NCI-H187 treated with DMSO at 0.1 percent for 48 hours (cell line): ENCODE measurements at regions not wholly inside any gene's neighbourhood (a gene's known extent, or its start where the extent isn't known, plus 50 kb on each side); places are given as distances from the start of the nearest gene placed in this dataset.

Experiments
- DNase-seq: peaks from one replicate; lab custom pipeline; 2025; lab: John Stamatoyannopoulos, UW

DNA sequence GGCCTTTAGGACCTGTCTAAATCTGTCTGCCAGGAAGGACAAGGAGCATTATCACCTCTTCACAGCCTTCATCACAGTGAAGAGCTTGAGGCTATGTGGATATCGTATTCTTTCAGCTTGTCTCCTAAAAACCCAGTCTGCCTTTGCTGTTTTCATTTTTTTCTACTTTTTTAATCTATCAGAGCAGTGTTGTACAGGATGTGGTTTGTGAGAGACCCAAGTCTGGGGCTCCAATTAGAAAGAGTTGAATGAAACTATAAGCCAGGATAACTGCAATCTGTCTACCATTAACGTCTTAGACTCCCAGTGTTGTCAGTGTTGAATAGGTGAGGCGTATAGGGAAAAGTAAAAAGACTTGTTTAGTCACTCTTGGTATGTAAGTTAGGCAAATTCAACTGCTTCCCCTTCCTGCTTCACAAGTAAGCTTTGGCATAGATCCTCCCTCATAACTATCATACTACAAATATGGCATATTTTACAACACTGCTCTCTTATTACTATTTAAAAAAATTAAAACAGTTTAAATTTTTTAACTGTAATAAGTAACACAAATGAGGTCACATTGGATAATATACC is 1225.8 kb upstream of the PRMT6 start:
- DNase-seq: no peak

DNA sequence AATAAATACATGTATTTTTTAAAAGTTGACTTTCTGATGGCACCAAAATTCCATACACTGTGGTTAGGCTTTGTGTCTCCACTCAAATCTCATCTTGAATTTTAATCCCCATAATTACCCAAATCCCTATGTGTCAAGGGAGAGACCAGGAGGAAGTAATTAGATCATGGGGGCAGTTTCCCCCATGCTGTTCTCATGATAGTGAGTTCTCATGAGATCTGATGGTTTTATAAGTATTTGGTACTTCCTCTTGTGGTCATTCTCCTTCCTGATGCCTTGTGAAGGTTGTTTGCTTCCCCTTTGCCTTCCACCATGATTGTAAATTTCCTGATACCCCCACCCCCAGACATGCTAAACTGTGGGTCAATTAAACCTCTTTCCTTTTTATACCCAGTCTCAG is 1218.4 kb upstream of the PRMT6 start:
- no peak for DNase-seq

- DNase-seq: no peak
These were observed 1190.9 kb upstream of the PRMT6 start for GRCh38 chr1:105865546-105865945.

DNA sequence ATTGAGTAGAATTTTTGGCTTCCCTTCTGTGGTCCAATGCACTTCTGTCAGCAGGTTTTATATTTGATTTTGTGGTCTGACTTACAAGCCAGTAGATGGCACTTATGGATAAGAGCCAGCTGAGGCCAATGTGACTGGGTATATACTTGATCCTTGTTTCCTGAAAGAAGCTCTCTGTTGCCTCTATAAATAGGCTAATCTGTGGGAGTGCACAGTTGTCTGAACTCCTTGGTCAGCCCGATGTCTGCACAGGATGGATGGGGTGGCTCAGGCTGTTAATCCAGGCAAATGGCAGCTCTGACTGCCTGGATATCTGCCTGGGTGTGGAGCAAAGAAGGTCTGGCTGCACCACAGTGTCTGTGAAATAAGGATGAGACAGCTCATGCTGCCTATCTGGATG is 1183.7 kb upstream of the PRMT6 start:
- DNase-seq: no peak

GRCh38 chr1:105874621-105875020 is 1181.9 kb upstream of the PRMT6 start:
- DNase-seq: no peak

GRCh38 chr1:105886309-105886708 is 1170.2 kb upstream of the PRMT6 start:
- DNase-seq: no peak

DNA sequence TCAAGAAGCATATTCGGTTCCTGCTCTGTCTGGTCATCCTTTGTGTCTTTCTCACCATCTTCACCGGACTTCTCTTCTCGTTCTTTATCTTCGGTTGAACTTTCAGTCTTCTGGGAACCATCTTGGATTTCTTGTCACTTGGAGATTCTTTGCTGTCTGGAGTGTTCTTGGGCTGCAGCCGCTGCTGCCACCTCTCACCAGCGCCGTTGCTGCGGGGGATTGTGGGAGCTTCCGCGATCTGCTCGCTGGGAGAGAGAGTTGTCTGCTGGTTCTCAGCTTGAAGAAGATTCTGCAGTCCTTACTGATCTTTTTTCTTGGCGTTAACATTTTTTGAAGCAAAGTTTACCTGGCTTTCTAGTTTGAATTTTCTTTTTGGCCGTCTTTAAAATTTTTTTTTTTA is 1165.2 kb upstream of the PRMT6 start:
- no peak for DNase-seq

DNA sequence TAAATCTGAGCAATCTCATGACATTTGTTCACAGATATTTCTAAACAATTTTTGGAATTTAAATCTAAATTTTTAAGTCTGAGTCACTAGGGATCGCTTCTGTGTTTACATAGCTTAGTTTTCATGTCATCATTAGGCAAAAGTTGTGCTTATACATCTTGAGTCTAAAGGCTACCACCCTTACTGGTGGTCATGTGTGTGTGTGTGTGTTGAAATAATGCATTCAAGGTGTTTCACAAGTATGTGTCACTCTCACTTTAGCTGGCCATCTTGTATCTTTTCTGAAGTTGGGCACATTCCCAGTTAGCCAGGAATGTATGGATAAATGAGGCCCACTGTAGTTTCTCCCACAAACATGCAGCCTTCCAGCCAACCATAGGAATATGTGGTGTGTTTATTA is 1162.5 kb upstream of the PRMT6 start:
- DNase-seq: no peak

GRCh38 chr1:105909811-105910210 is 1146.7 kb upstream of the PRMT6 start:
- DNase-seq: no peak

GRCh38 chr1:105914403-105914802 is 1142.1 kb upstream of the PRMT6 start:
- no peak for DNase-seq

DNA sequence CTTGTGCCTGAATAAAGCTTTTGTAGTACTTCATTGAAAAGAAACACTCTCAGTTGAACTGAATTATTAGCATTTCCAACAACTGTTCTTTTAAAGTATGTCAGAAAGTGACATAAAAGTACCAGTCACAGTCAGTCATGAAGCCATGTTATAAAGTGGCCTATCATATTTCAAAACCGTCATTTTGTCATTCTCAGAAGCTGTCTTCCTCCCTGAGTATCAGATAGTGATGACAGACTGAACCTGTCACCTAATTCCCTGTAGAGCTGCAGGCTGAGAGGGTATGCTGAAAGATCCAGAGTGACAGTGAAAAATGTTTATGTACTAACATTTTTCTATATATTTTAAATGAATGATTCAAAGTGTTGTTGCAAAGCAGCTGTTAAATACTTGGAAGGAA is 1121.7 kb upstream of the PRMT6 start:
- DNase-seq: no peak

GRCh38 chr1:105964879-105965278 is 1091.6 kb upstream of the PRMT6 start:
- no peak for DNase-seq

DNA sequence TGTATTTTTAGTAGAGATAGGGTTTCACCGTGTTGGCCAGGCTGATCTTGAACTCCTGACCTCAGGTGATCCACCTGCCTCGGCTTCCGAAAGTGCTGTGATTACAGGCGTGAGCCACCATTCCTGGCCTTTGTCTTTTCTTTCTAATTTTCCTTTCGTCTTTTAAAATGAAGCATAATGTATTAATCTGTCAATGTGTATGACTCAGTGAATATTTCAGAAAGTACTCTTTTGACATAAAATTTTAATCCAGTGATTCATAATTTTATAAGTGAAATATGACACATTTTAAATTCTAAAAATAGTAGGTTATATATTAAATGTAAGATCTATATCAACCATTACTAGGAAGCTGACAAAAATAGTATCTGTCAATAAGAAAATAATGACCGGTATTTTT is 1059.0 kb upstream of the PRMT6 start:
- DNase-seq: no peak

DNA sequence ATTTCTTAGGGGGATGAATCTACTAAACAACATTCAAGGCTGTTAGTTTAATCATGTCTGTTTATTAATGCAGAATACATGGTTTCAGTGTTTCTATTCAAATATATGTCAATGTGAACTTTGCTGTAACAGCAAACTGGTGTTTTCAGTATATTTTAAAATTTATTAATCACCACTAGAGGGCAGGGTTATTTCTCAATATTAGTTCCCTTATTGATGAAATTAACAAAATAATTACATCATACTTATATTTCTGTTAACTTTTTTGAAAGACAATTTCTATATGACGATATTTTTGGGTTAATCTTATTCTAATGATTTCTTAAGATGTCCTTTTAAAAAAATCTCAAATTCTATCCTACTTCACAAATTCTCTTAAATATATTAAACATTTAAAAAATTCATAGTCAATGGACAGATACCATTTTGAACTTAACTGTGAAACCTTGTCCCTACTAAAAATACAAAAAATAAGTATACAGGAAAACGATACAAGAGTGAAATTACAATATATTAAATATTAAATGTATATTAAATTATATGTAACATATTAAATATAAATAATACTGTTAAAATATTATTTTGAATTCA is 1034.1 kb upstream of the PRMT6 start:
- DNase-seq: no peak

- no peak for DNase-seq
These were observed 1028.6 kb upstream of the PRMT6 start for GRCh38 chr1:106027871-106028270.

- no peak for DNase-seq
These were observed 1018.9 kb upstream of the PRMT6 start for GRCh38 chr1:106037526-106037925.

DNA sequence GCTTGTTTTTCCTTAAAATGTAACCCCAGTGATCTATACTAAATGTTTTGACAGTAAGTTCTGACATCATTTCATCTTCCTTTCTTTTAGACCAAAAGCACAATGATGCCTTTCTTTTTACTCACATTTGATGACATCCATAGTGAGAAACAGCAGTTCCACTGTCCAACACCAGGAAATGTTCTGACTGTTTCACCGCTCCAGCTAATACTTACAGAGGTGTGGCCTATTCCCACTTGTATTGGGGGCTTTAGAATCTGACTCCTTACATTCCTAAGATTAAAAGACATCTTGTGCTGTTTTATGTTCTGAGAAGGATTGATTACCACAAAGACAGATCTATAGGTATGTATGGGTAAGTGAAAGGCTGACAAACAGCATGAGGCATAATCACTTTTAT is 1018.2 kb upstream of the PRMT6 start:
- no peak for DNase-seq

DNA sequence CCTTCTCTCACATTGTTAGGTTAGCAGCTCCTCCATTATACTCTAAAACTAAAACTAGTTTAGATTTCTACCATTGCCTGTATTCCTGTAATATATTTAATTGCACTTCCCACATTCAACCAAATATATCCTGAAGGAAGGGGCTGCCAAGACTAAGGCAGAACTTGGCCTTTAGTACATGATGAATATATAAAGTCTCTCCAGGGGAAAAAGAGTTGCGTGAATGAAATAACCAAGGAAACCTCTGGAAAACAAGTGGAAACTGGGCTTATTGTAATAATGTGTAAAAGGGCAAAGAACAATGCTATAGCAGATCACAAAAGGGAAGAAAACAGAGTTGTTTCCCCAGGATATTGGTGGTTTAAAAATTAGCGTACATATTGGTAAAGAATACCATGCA is 1012.5 kb upstream of the PRMT6 start:
- DNase-seq: no peak

GRCh38 chr1:106047210-106047609 is 1009.3 kb upstream of the PRMT6 start:
- DNase-seq: no peak

GRCh38 chr1:106049595-106049994 is 1006.9 kb upstream of the PRMT6 start:
- DNase-seq: no peak

DNA sequence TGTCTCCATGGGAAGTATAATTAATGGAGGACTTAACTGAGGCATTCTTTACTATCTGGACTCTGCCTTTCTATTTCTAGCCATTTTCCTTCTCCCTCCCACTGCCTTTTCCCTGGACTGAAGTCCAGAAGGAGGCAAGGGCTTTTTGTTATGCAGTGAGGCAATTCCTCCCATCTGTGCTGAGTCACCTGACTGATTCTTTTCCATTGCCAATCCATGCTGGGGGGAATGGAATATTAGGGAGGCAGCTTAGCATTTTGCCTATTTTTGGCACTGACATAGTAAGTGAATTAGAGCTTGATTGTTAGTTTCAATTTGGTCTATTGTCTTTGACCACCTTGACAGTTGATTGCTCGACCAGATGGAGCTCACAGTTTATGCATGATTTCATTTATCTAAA is 1000.6 kb upstream of the PRMT6 start:
- no peak for DNase-seq

DNA sequence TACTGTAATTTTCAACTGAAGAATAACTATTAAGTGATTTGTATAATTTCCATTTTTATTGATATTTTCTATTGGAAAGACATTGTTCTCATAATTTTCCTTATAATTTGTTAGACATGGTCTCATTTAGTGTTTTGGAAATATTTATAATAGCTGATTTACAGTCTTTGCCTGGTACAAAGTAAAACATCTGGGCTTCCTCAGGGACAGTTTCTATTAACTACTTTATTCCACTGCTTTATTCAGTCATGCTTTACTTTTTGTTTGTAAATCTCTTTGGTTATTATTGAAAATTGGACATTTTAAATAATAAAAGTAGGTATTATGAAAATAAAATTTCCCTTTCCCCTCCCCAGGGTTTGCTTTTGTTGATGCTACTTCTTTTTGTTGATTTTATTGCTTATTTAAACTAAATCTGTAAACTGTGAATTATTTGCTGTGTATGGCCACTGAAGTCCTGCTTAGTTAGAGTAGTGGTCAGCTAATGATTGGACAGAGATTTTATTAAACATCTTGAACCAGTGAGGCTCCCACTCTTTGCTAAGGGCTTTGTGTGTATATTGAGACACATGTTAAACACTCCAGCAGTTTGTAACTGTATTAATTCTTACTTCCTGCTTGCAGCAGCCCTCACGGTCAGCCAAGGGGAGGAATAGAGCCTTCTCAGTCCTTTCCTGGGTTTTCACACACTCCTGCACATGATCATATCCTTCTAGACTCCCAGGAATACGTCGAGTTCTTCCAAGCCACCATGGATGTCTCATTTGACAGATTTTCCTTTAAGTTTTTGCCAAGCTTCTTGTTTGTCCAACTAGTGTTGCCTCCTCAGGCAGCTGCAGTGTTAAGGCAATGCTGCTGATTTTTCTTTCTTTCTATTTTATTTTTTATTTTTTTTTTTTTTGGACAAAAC is 994.6 kb upstream of the PRMT6 start:
- DNase-seq: no peak

GRCh38 chr1:106063510-106063909 is 993.0 kb upstream of the PRMT6 start:
- peak; percentile 71 for DNase-seq
